Peyer's patch (tissue), 4 donors: ENCODE measurements at regions not wholly inside any gene's neighbourhood (a gene's known extent, or its start where the extent isn't known, plus 50 kb on each side); places are given as distances from the start of the nearest gene placed in this dataset.

Experiments
- CTCF ChIP-seq, 6 experiments: fragments of 450-650 bp in 4 of 6; fragments of 200-600 bp in 2 of 6; sonication (generic) in 1 of 6; IDR thresholded peaks; one replicate each; pipeline ENCODE4 v1.5.1; 2017 to 2019; ENCODE audit warnings: antibody characterized with exemption in 6 of 6, mild to moderate bottlenecking in 3 of 6, moderate library complexity in 1 of 6
- POLR2A ChIP-seq, 2 donors: fragments of 450-650 bp; IDR thresholded peaks; one replicate each; pipeline ENCODE4 v1.5.1; 2017; ENCODE audit warnings: antibody characterized with exemption in 2 of 2, mild to moderate bottlenecking in 2 of 2, moderate library complexity in 2 of 2

- TF ChIP-seq CTCF (IDR thresholded peaks at IDR 0.05) (no peak), POLR2A (IDR thresholded peaks at IDR 0.05) (no peak)
Measured at GRCh38 chr10:57624856-57625592, 642.7 kb downstream of the IPMK start.
